Calu3 (cell line): ENCODE measurements at regions not wholly inside any gene's neighbourhood (a gene's known extent, or its start where the extent isn't known, plus 50 kb on each side); places are given as distances from the start of the nearest gene placed in this dataset.

Source experiments
- BruUV-seq: library from RNA; stranded (reverse); fragments of 400-500 nt; replicated peaks from 2 replicates; lab custom pipeline; 2021; lab: Mats Ljungman, UMichigan
- CTCF ChIA-PET: fragments of 300-600 bp; sonication (Branson Sonifier 250); formaldehyde crosslinking; loops from one replicate; lab custom pipeline; 2022; ENCODE audit warnings: antibody characterized with exemption; lab: Charles Lee
- DNase-seq: peaks from one replicate; pipeline ENCODE4 v3.0.0; 2022
- H3K27ac Mint-ChIP-seq: one replicate; pipeline ENCODE4 v1.8.0; 2022; ENCODE audit warnings: mixed read lengths; ENCODE audit not compliant: unreplicated experiment
- H3K27me3 Mint-ChIP-seq: one replicate; pipeline ENCODE4 v1.8.0; 2022; ENCODE audit warnings: mixed read lengths; ENCODE audit not compliant: unreplicated experiment
- H3K36me3 Mint-ChIP-seq: one replicate; pipeline ENCODE4 v1.8.0; 2022; ENCODE audit warnings: mild to moderate bottlenecking, moderate library complexity, mixed read lengths; ENCODE audit not compliant: insufficient read depth, unreplicated experiment
- H3K4me1 Mint-ChIP-seq: one replicate; pipeline ENCODE4 v1.8.0; 2022; ENCODE audit warnings: mild to moderate bottlenecking, low read depth, mixed read lengths; ENCODE audit not compliant: unreplicated experiment
- H3K4me3 Mint-ChIP-seq: one replicate; pipeline ENCODE4 v1.8.0; 2022; ENCODE audit warnings: mild to moderate bottlenecking, low read depth, moderate library complexity, mixed read lengths; ENCODE audit not compliant: unreplicated experiment
- H3K9me3 Mint-ChIP-seq: one replicate; pipeline ENCODE4 v1.8.0; 2022; ENCODE audit warnings: low read depth, mixed read lengths; ENCODE audit not compliant: unreplicated experiment
- CTCF ChIP-seq: fragments of 200-600 bp; IDR thresholded peaks from one replicate; pipeline ENCODE4 v1.8.0; 2022; ENCODE audit warnings: antibody characterized with exemption; ENCODE audit not compliant: unreplicated experiment
- intact Hi-C: fragments of 100-400 bp; cut with micrococcal nuclease; formaldehyde crosslinking; loops from one replicate; pipeline ENCODE4 v1.10.0; 2022; ENCODE audit not compliant: unreplicated experiment

- H3K4me3 Mint-ChIP-seq: no peak overlapping the region
- H3K36me3 Mint-ChIP-seq: no peaks in the 10 kb centered on the region
- H3K9me3 Mint-ChIP-seq: peaks cover 2% of the 10 kb centered on the region
- no peak for DNase-seq
- no peaks in the 10 kb centered on the region for H3K4me1 Mint-ChIP-seq
- H3K27ac Mint-ChIP-seq: no peak overlapping the region
- CTCF ChIA-PET: no interaction called here
- intact Hi-C loops: no loop called here
- no peaks in the 10 kb centered on the region for H3K27me3 Mint-ChIP-seq
- TF ChIP-seq CTCF: no peak
- BruUV-seq: no TSS peak
These were observed 241.4 kb upstream of the EPHA5 start for GRCh38 chr4:65911720-65912119.

GRCh38 chr4:65893957-65894755, 223.9 kb upstream of the EPHA5 start:
- CTCF ChIA-PET: no interaction called here
- Mint-ChIP-seq H3K9me3 (peaks cover 2% of the 10 kb centered on the region), H3K4me3 (no peak overlapping the region), H3K4me1 (no peaks in the 10 kb centered on the region), H3K27me3 (no peaks in the 10 kb centered on the region), H3K36me3 (no peaks in the 10 kb centered on the region), H3K27ac (no peak overlapping the region)
- intact Hi-C loops: no loop called here
- no peak for DNase-seq
- no TSS peak for BruUV-seq
- no peak for TF ChIP-seq CTCF

- CTCF ChIA-PET: no interaction called here
- Mint-ChIP-seq H3K27me3 (no peaks in the 10 kb centered on the region), H3K4me3 (no peak overlapping the region), H3K27ac (no peak overlapping the region), H3K36me3 (no peaks in the 10 kb centered on the region), H3K4me1 (no peaks in the 10 kb centered on the region), H3K9me3 (peaks cover 2% of the 10 kb centered on the region)
- no peak for TF ChIP-seq CTCF
- no peak for DNase-seq
- intact Hi-C loops: no loop called here
- no TSS peak for BruUV-seq
These were observed 223.0 kb upstream of the EPHA5 start for GRCh38 chr4:65893271-65893670.

- no peaks in the 10 kb centered on the region for H3K36me3 Mint-ChIP-seq
- H3K4me3 Mint-ChIP-seq: no peak overlapping the region
- H3K9me3 Mint-ChIP-seq: no peaks in the 10 kb centered on the region
- CTCF ChIA-PET: no interaction called here
- no peaks in the 10 kb centered on the region for H3K27me3 Mint-ChIP-seq
- no peak overlapping the region for H3K27ac Mint-ChIP-seq
- intact Hi-C loops: no loop called here
- H3K4me1 Mint-ChIP-seq: no peaks in the 10 kb centered on the region
- TF ChIP-seq CTCF: no peak
- no peak for DNase-seq
- BruUV-seq: no TSS peak
These were observed 210.3 kb upstream of the EPHA5 start for GRCh38 chr4:65880594-65880993.
